Choroid plexus epithelial cell (primary cell): ENCODE measurements at regions not wholly inside any gene's neighbourhood (a gene's known extent, or its start where the extent isn't known, plus 50 kb on each side); places are given as distances from the start of the nearest gene placed in this dataset.

ENCODE experiments used
- DNase-seq: peaks from one replicate; pipeline ENCODE4 v3.0.0-alpha.2; 2010; ENCODE audit warnings: low read depth
- H3K4me3 ChIP-seq: 2 replicates; pipeline ENCODE4 v1.5.1; 2011; ENCODE audit warnings: low read depth, mild to moderate bottlenecking, control low read depth, low read length, moderate library complexity
- CTCF ChIP-seq: conservative IDR thresholded peaks from 2 replicates; pipeline ENCODE4 v1.5.1; 2011; ENCODE audit warnings: low read depth, mild to moderate bottlenecking, control low read depth, inconsistent platforms, low read length, moderate library complexity

GRCh38 chr2:48900321-48901014 lies 144.9 kb upstream of the LHCGR start:
- TF ChIP-seq CTCF = no peak
- H3K4me3 ChIP-seq = no peak overlapping the region
- DNase-seq = no peak

DNA sequence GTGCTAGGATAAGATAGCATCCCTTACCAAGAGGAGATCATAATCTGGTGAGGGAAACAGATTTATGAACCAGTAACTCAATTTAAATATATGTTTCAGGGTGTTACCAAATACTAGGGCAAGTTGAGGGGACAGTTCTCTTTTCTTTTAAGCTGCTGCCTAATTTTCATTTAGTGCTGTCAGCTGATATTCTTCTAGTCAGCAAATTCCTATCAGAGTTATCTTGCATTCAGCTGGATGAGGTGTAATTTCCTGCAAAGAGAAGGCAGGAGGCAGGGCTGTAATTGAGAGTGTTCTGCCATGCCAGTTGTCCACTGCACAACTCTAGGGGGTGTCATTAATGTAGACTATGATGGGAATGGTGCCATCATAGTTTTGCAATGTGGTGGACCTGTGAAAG lies 141.3 kb upstream of the LHCGR start:
- no peak for DNase-seq
- TF ChIP-seq CTCF = no peak
- no peak overlapping the region for H3K4me3 ChIP-seq

GRCh38 chr2:48890454-48891131 lies 135.1 kb upstream of the LHCGR start:
- no peak for TF ChIP-seq CTCF
- DNase-seq = no peak
- H3K4me3 ChIP-seq = no peak overlapping the region

GRCh38 chr2:48888066-48888465 lies 132.5 kb upstream of the LHCGR start:
- no peak for DNase-seq
- H3K4me3 ChIP-seq = no peak overlapping the region
- no peak for TF ChIP-seq CTCF

DNA sequence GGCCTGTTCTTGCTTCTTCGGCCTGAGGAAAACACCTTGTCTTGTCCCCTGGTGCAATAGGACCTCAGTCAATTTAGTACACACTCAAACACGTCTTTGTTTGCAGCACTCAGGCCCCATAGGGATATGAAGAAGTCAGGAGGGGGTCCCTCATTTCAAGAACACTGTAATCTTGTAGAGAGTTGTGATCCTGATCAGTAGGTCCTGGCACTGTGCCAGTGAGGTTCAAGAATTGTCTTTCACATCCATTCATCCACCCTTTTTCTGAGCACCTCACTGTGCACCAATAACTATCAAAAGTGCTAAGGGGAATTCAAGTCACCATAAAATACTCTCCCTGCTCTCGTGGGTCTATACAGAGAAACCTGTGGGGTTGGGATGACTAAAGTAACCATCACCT lies 131.4 kb upstream of the LHCGR start:
- no peak for DNase-seq
- no peak for TF ChIP-seq CTCF
- no peak overlapping the region for H3K4me3 ChIP-seq

DNA sequence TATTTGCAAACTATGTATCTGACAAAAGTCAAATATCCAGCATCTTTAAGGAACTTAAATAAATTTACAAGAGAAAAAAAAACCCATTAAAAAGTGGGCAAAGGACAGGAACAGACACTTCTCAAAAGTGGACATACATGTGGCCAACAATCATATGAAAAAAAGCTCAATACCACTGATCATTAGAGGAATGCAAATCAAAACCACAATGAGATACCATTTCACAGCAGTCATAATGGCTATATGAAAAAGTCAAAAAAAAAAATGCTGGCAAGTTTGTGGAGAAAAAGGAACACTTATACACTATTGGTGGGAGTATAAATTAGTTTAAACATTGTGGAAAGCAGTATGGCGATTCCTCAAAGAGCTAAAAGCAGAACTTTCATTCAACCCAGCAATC lies 130.3 kb upstream of the LHCGR start:
- no peak for TF ChIP-seq CTCF
- H3K4me3 ChIP-seq = no peak overlapping the region
- no peak for DNase-seq

GRCh38 chr2:48883661-48884060 lies 128.1 kb upstream of the LHCGR start:
- DNase-seq = peak; percentile 9
- no peak overlapping the region for H3K4me3 ChIP-seq
- no peak for TF ChIP-seq CTCF
